Lower leg skin (tissue), 3 donors: ENCODE measurements at regions not wholly inside any gene's neighbourhood (a gene's known extent, or its start where the extent isn't known, plus 50 kb on each side); places are given as distances from the start of the nearest gene placed in this dataset.

Experiments used
- CTCF ChIP-seq, 3 donors: fragments of 450-650 bp; IDR thresholded peaks; one replicate each; pipeline ENCODE4 v1.5.1; 2016; ENCODE audit warnings: antibody characterized with exemption in 3 of 3, mild to moderate bottlenecking in 3 of 3, moderate library complexity in 2 of 3
- POLR2A ChIP-seq, 2 donors: fragments of 450-650 bp; IDR thresholded peaks; one replicate each; pipeline ENCODE4 v1.6.1; 2016 to 2017; ENCODE audit warnings: antibody characterized with exemption in 2 of 2, mild to moderate bottlenecking in 1 of 2, moderate library complexity in 1 of 2

- TF ChIP-seq CTCF (IDR thresholded peaks at IDR 0.05): no peak
- TF ChIP-seq POLR2A (IDR thresholded peaks at IDR 0.05): no peak
Measured at GRCh38 chr11:13152736-13153541, 124.7 kb upstream of the BMAL1 start.
